ENCODE measurements at regions not wholly inside any gene's neighbourhood (a gene's known extent, or its start where the extent isn't known, plus 50 kb on each side); places are given as distances from the start of the nearest gene placed in this dataset.

GRCh38 chr4:124810827-124811226 lies 98.3 kb upstream of the ANKRD50 start:
- in situ Hi-C loops (cut with MboI) (no loop called here), intact Hi-C loops (cut with micrococcal nuclease; ENCODE audit: unreplicated experiment) (no loop called here)

More at GRCh38 chr4:124810827-124811226, 98.3 kb upstream of the ANKRD50 start:
- ChIA-PET CTCF (no interaction called here), POLR2A (no interaction called here), RAD21 (ENCODE audit: unreplicated experiment) (no interaction called here), SMC1A (ENCODE audit: uncharacterized antibody, unreplicated experiment) (no interaction called here)
- no peak overlapping the region for H3K27ac ChIP-seq (ENCODE audit: control insufficient read depth, insufficient read depth)
- no peak overlapping the region for H2AFZ ChIP-seq (ENCODE audit: control insufficient read depth, low read depth, low read length)
- TF ChIP-seq RCOR1 (conservative IDR thresholded peaks at IDR 0.05; ENCODE audit: low read depth, low read length) (no peak), LARP7 (IDR thresholded peaks at IDR 0.05) (no peak), CHD4 (IDR thresholded peaks at IDR 0.05) (no peak), MYC (IDR thresholded peaks at IDR 0.05; ENCODE audit: insufficient read depth, insufficient read length, insufficient replicate concordance, low read length, severe bottlenecking) (no peak), KAT2A (conservative IDR thresholded peaks at IDR 0.05; ENCODE audit: control insufficient read depth, low read depth, low read length) (no peak), ZBED1 (IDR thresholded peaks at IDR 0.05; ENCODE audit: borderline replicate concordance) (no peak), POLR2A (IDR thresholded peaks at IDR 0.05; ENCODE audit: low read depth, low read length) (no peak), IRF3 (IDR thresholded peaks at IDR 0.05) (no peak), HCFC1 (IDR thresholded peaks at IDR 0.05; ENCODE audit: low read length) (no peak), ATF2 (IDR thresholded peaks at IDR 0.05; ENCODE audit: low read length) (no peak), ZNF592 (IDR thresholded peaks at IDR 0.05) (no peak), ZSCAN29 (IDR thresholded peaks at IDR 0.05) (no peak)
- H3K4me3 ChIP-seq = no peak overlapping the region
- H3K79me2 ChIP-seq (ENCODE audit: control insufficient read depth, insufficient read depth, low read length) = no peaks in the 10 kb centered on the region
- no peaks in the 10 kb centered on the region; the same call in 2 of the 3 replicates for H3K9me3 ChIP-seq (replicated peaks; ENCODE audit: control insufficient read depth, insufficient read depth, low read length)
- no peak for FAIRE-seq
- no peaks in the 10 kb centered on the region for H3K27me3 ChIP-seq (replicated peaks in 1 of 2; ENCODE audit: control insufficient read depth in 2 of 2, insufficient read depth in 2 of 2, low read length in 1 of 2)
- no peak overlapping the region for H3K4me2 ChIP-seq (ENCODE audit: control insufficient read depth, insufficient read depth)
- H3K4me1 ChIP-seq (ENCODE audit: control insufficient read depth, insufficient read depth, low read length) = no peaks in the 10 kb centered on the region
- no peak for ATAC-seq
- no peak for DNase-seq (ENCODE audit: low read depth, low spot score)
- H3K9ac ChIP-seq (ENCODE audit: control insufficient read depth, insufficient read depth, low read length) = no peak overlapping the region
- no peaks in the 10 kb centered on the region for H4K20me1 ChIP-seq (ENCODE audit: control insufficient read depth, insufficient read depth)
- H3K36me3 ChIP-seq (ENCODE audit: control insufficient read depth in 2 of 2, insufficient read depth in 2 of 2, low read length in 1 of 2) = no peaks in the 10 kb centered on the region
- BruUV-seq (replicated peaks) = no TSS peak

Measured in GM12878 (cell line).